Hypothalamus (tissue), 51 donors: ENCODE measurements at regions not wholly inside any gene's neighbourhood (a gene's known extent, or its start where the extent isn't known, plus 50 kb on each side); places are given as distances from the start of the nearest gene placed in this dataset.

ENCODE experiments used
- DNase-seq, 51 donors: peaks; one replicate each; lab custom pipeline; 2025; lab: John Stamatoyannopoulos, UW

- DNase-seq: no peak
These were observed 227.0 kb upstream of the PMEPA1 start for GRCh38 chr20:57936636-57937385.

DNA sequence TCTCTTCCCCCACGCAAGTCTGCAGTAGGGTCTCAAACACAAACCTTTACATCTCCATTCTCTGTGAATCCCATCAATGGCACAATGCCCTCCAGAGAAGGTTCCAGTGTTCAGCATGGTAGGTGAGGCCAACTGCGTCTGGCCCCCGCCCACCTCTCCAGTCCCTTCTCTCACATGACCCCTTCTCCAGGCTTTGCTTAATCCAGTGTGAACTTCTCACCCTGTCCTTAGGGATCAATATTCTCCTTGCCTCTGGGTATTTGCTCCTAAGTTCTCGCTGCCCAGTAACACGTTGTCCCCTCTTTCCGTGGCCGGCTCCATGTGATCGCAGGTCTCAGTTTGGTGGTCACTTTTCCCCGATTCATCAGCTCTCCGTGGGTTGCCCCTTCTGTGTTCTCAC, 225.1 kb upstream of the PMEPA1 start:
- no peak for DNase-seq

- no peak for DNase-seq
These were observed 224.4 kb upstream of the PMEPA1 start for GRCh38 chr20:57934007-57934805.

GRCh38 chr20:57932227-57932864, 222.5 kb upstream of the PMEPA1 start:
- no peak for DNase-seq

DNA sequence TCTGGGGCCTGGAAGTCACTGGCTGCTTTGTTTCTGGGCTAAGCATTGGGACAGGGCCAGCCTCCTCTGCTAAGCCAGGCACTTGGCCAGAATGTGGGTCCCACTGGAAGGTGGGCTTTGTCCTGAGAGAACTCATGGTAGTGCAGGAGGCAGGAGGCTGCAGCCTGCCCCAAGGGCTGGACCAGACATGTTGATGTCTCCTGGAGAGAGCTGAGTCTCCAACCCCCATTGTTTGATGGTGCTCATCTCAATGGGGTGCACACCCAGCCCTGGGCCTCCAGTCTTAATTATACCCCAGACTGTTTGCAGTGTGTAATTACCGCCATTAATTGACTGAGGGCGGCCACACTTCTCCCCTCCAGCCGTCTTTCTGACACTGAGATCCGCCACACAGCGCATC, 220.5 kb upstream of the PMEPA1 start:
- DNase-seq: no peak

- DNase-seq: no peak
These were observed 218.6 kb upstream of the PMEPA1 start for GRCh38 chr20:57928181-57928967.

DNA sequence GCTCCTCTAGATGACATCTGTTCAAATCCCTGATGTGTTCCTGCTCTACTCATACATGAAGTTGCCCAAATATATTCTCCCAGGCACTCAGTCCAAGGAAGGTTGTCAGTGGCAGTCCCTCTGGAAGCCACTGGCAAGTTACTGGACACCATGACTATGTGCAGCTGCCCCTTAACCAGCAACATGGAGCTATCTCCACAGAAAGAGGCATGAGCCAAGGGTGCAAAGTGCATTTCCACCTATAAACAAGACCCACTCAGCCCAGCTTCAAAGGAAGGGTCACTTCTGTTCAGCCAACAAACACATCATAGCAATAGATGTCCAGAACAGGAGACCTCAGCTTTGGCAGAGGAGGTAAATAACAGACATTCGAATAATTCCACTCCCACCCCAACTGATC, 217.6 kb upstream of the PMEPA1 start:
- no peak for DNase-seq

DNA sequence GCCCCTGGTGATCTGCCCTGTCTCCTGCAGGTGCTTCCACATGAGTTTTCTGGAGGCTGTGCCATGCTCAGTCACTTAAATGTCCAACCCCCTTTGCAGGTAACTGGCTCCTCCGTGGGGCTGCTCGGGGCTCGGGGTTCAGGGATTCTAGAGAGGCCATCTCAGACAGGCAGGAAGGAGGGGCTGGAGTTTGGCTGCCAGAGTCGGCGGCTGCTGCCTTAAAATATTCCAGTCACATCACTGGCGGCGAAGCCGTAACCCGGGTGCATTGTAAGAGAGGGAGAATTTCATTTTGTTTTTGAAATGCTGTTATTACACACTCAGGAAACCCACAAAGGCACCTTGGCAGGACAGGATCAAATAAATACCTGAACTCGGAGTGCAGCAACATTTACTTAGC, 212.9 kb upstream of the PMEPA1 start:
- peak in 19 of 51 donors; percentile 3 to 43 (median 23) for DNase-seq

- DNase-seq: no peak
These were observed 212.3 kb upstream of the PMEPA1 start for GRCh38 chr20:57922083-57922482.

DNA sequence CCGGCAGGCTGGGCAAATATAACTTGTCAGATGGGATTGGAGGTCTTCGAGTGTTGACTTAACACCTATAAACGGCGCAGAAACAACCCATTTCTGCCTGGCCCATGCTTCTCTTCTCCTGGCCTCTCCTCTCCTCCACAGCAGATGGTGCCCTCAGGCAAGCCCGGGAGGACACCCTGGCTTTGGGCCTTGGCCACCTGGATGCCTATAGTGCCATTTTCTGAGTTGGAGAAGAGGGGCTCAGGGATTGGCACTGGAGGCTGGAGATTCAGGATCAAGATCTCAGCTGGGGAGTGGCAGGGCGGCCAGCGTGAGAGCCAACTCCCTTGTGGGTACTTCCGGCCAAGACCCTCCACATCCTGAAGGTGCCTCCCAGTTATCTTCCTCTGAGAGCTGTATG, 211.9 kb upstream of the PMEPA1 start:
- no peak for DNase-seq

- no peak for DNase-seq
These were observed 211.2 kb upstream of the PMEPA1 start for GRCh38 chr20:57920971-57921370.

DNA sequence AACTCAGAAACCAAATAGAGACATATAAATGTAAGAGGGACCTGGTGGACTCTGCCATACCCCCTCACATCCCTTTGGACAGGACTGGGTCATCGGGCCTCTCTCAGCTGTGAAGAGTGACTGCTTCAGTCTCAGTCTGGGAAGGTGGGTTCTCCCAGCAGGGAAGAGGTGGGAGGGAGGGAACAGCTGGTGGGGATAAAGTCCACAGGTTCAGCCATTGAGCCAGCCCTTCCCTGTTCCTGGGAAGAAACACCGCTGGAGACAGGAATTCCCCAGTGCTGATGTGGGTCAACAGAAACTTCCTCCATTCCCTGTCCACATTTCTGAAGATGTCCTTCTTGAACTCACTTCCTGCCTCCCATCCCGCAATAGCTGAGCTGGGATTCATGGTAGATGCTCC, 209.2 kb upstream of the PMEPA1 start:
- DNase-seq: no peak

DNA sequence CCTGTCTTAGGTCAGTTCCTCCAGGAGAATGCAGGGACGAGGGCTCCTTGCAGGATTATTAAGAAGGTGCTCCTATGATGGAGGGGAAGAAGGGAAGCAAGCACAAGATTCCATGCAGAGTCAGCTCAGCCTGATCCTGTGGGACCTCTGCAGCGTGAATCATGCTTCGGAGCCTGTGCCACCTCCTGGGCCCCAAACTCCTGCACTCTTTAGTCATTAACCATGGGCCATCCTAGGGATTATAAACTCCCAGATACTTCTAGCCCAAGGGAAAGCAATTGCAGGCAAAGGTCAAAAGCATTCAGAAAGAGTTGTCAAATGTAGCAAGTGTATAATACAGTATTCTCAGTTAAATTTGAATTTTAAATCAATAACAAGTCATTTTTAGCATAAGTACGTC, 208.7 kb upstream of the PMEPA1 start:
- no peak for DNase-seq

DNA sequence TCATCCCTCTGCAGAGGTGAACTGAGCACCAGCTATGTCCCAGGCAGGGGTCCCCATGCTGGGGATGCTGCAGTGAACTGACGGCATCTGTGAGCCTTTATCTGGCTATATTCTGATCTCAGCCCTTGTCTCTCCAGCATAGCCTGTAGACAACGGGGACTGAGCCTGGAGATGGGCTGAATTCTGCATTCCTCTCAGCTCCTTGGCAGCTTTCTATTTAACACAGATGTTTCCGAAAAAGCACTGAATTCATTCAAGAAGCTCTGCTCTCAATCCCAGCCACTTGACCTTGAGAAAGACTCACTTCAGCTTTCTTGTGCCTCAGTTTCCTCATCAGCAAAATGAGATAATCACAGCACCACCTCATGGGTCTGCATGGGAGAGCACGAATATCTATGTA, 204.4 kb upstream of the PMEPA1 start:
- DNase-seq: no peak

- DNase-seq: no peak
These were observed 203.5 kb upstream of the PMEPA1 start for GRCh38 chr20:57913156-57913930.

DNA sequence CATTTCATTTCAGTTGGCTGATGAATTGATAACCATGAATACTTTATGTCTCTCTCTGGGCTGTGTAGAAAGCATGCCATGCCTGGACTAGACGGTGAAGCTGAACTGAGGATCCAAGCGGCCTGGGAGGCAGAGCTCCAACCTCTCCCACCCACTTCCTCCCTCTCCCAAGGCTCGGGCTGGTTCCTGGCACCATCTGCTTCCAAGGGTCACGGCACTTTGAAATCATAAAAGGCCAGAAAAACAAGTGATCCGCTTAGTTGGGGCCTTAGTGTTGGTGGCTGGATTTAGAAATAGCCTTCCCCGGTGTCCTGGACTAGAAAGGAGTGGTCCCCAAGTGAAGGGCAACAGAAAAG, 202.4 kb upstream of the PMEPA1 start:
- no peak for DNase-seq

DNA sequence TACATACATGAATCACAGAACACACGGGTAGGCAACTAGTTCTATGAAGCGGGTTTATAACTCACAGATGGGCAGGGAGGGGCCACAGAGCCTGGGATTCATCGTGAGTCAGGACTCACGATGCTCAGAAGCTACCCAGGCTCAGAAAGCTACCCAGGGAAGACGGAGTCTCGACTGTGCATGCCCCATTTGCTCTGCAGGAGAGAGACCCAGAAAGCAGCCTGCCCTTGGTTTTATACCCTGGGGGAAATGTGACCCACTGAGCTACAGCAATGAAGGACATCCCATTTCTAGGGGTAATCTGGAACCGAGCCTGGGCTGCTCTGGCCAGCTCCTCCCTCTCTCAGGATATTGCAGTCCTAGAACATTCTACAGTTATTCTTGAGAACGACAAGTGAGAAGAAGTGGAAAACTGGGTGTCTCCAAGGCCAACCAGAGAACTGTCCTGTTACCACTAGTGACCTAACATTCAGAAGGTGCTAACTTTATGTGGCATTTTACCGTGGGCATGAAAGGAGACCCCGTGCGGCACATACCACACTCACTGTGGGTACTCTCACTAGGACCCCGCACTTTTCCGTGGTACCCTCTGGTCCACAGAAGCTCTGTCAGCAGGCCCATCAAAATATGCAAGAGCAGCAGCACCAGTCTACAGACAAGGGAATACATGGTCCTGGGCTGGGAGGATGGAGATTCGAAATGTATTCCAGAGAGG, 201.9 kb upstream of the PMEPA1 start:
- DNase-seq: no peak

DNA sequence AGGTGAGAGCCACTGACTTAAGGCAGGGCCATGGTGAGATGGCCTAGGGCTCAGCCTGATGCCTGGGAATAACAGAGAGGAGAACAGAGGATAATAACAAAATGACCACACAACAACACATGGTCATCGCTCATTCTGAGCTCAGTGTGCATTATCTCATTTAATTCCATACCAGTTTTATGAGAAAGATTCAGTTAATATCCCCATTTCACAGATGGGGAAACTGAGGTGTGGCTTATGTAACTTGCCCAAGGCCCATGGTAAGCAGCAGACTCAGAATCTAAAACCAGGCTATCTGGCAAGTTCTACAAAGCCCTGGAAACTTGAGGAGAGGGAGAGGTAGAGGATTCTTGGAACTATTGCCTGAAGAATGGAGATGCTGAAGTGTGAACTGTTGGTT, 200.9 kb upstream of the PMEPA1 start:
- DNase-seq: no peak

GRCh38 chr20:57909763-57910331, 200.0 kb upstream of the PMEPA1 start:
- no peak for DNase-seq
